Activated T-helper 1 cell treated with anti-CD3 and anti-CD28 coated beads, Interleukin-12 subunit alpha, Interleukin-12 subunit beta, Interleukin-2, Interleukin-4 antibody, amounts not matched to agents 30 ng/mL and 10 ng/mL and 1 ng/mL, durations not matched to agents 14 hours and 24 hours and 36 hours (primary cell): ENCODE measurements at regions not wholly inside any gene's neighbourhood (a gene's known extent, or its start where the extent isn't known, plus 50 kb on each side); places are given as distances from the start of the nearest gene placed in this dataset.
A peak's percentile ranks its signal among the peaks of the same experiment; 100 is the strongest.
"Not testable (repeated sequence)": the region's sequence is repeated elsewhere in the genome, so short reads cannot be mapped to it uniquely, and the experiment has no call there.

Source experiments
- DNase-seq: peaks from one replicate; pipeline ENCODE4 v3.0.0; 2021; ENCODE audit warnings: low spot score
- H3K27ac Mint-ChIP-seq: one replicate; pipeline ENCODE4 v1.8.0; 2021; ENCODE audit warnings: mild to moderate bottlenecking, mixed read lengths
- H3K27me3 Mint-ChIP-seq: one replicate; pipeline ENCODE4 v1.8.0; 2022; ENCODE audit warnings: mild to moderate bottlenecking, moderate library complexity, mixed read lengths; ENCODE audit not compliant: insufficient read depth
- H3K36me3 Mint-ChIP-seq: one replicate; pipeline ENCODE4 v1.8.0; 2021; ENCODE audit warnings: low read depth, mixed read lengths
- H3K4me1 Mint-ChIP-seq: one replicate; pipeline ENCODE4 v1.8.0; 2021; ENCODE audit warnings: low read depth, mixed read lengths
- H3K4me3 Mint-ChIP-seq: one replicate; pipeline ENCODE4 v1.8.0; 2021; ENCODE audit warnings: mild to moderate bottlenecking, moderate library complexity, mixed read lengths
- H3K9me3 Mint-ChIP-seq: one replicate; pipeline ENCODE4 v1.8.0; 2021; ENCODE audit warnings: mixed read lengths
- intact Hi-C: fragments of 100-400 bp; cut with micrococcal nuclease; formaldehyde crosslinking; loops from one replicate; pipeline ENCODE4 v1.15.1; 2024

GRCh38 chr12:58421990-58422389 is 480.6 kb downstream of the ATP23 start:
- Mint-ChIP-seq H3K4me3 (no peak overlapping the region), H3K27me3 (peaks cover 21% of the 10 kb centered on the region), H3K36me3 (peaks cover under 1% of the 10 kb centered on the region), H3K9me3 (peaks cover 6% of the 10 kb centered on the region), H3K4me1 (peaks cover 32% of the 10 kb centered on the region), H3K27ac (no peak overlapping the region)
- intact Hi-C loops: loop anchor here (5.0 kb wide), 1 partner anchor 580 kb away; no protein-coding TSS in a partner anchor
- DNase-seq: no peak

- H3K27me3 Mint-ChIP-seq: peaks cover 19% of the 10 kb centered on the region
- H3K4me3 Mint-ChIP-seq: peak overlapping the region; percentile 54
- H3K4me1 Mint-ChIP-seq: peaks cover 43% of the 10 kb centered on the region
- intact Hi-C loops: loop anchor here (1.0 to 5.0 kb wide), 4 partner anchors 8 to 1172 kb away; partner anchors contain the start of genes ATP23 and SLC16A7
- H3K9me3 Mint-ChIP-seq: peaks cover 28% of the 10 kb centered on the region
- no peak for DNase-seq
- H3K27ac Mint-ChIP-seq: peak overlapping the region; percentile 87
- peaks cover 2% of the 10 kb centered on the region for H3K36me3 Mint-ChIP-seq
Measured at GRCh38 chr12:58424735-58425392, 483.5 kb downstream of the ATP23 start.

- intact Hi-C loops: loop anchor here (1.0 to 2.0 kb wide), 3 partner anchors 8 to 1171 kb away; partner anchors contain the start of genes ATP23 and SLC16A7
- peak overlapping the region; percentile 87 for H3K27ac Mint-ChIP-seq
- peaks cover 28% of the 10 kb centered on the region for H3K9me3 Mint-ChIP-seq
- peaks cover 28% of the 10 kb centered on the region for H3K27me3 Mint-ChIP-seq
- H3K36me3 Mint-ChIP-seq: peaks cover 2% of the 10 kb centered on the region
- H3K4me1 Mint-ChIP-seq: peaks cover 43% of the 10 kb centered on the region
- DNase-seq: peak; percentile 9
- peak overlapping the region; percentile 58 for H3K4me3 Mint-ChIP-seq
Measured at GRCh38 chr12:58425481-58426392, 484.4 kb downstream of the ATP23 start.

- Mint-ChIP-seq H3K4me3 (peak overlapping the region; percentile 58), H3K4me1 (peaks cover 43% of the 10 kb centered on the region), H3K9me3 (peaks cover 28% of the 10 kb centered on the region), H3K27ac (peak overlapping the region; percentile 87), H3K27me3 (peaks cover 29% of the 10 kb centered on the region)
- DNase-seq, H3K36me3 Mint-ChIP-seq, intact Hi-C loops: not testable (repeated sequence)
Measured at GRCh38 chr12:58426437-58426836, 485.1 kb downstream of the ATP23 start.

- intact Hi-C loops: loop anchor here (1.0 kb wide), 1 partner anchor 9 kb away; no protein-coding TSS in a partner anchor
- Mint-ChIP-seq H3K4me1 (no peaks in the 10 kb centered on the region), H3K27ac (no peak overlapping the region), H3K4me3 (no peak overlapping the region), H3K27me3 (peaks cover 30% of the 10 kb centered on the region), H3K9me3 (peaks cover 2% of the 10 kb centered on the region), H3K36me3 (no peaks in the 10 kb centered on the region)
- DNase-seq: no peak
Measured at GRCh38 chr12:58433959-58434358, 486.3 kb downstream of the LRIG3 start.

- H3K27me3 Mint-ChIP-seq: peaks cover 26% of the 10 kb centered on the region
- no peaks in the 10 kb centered on the region for H3K36me3 Mint-ChIP-seq
- no peak for DNase-seq
- no peak overlapping the region for H3K27ac Mint-ChIP-seq
- no peaks in the 10 kb centered on the region for H3K9me3 Mint-ChIP-seq
- H3K4me3 Mint-ChIP-seq: no peak overlapping the region
- H3K4me1 Mint-ChIP-seq: no peaks in the 10 kb centered on the region
- intact Hi-C loops: no loop called here
Measured at GRCh38 chr12:58434726-58435125, 485.6 kb downstream of the LRIG3 start.

GRCh38 chr12:58435647-58436046 is 484.7 kb downstream of the LRIG3 start:
- intact Hi-C loops: no loop called here

GRCh38 chr12:58441483-58441882 is 478.8 kb downstream of the LRIG3 start:
- H3K27me3 Mint-ChIP-seq: peaks cover 11% of the 10 kb centered on the region
- intact Hi-C loops: no loop called here

More at GRCh38 chr12:58435647-58436046, 484.7 kb downstream of the LRIG3 start:
- Mint-ChIP-seq H3K27me3 (peaks cover 20% of the 10 kb centered on the region), H3K4me3 (no peak overlapping the region), H3K9me3 (no peaks in the 10 kb centered on the region), H3K4me1 (no peaks in the 10 kb centered on the region), H3K27ac (no peak overlapping the region), H3K36me3 (no peaks in the 10 kb centered on the region)
- DNase-seq: no peak

GRCh38 chr12:58443273-58443980 is 476.9 kb downstream of the LRIG3 start:
- Mint-ChIP-seq H3K27ac (no peak overlapping the region), H3K27me3 (peaks cover 11% of the 10 kb centered on the region), H3K36me3 (no peaks in the 10 kb centered on the region), H3K4me1 (no peaks in the 10 kb centered on the region), H3K4me3 (no peak overlapping the region), H3K9me3 (no peaks in the 10 kb centered on the region)
- intact Hi-C loops: loop anchor here (1.0 kb wide), 1 partner anchor 97 kb away; no protein-coding TSS in a partner anchor
- no peak for DNase-seq

More at GRCh38 chr12:58441483-58441882, 478.8 kb downstream of the LRIG3 start:
- no peaks in the 10 kb centered on the region for H3K9me3 Mint-ChIP-seq
- no peaks in the 10 kb centered on the region for H3K36me3 Mint-ChIP-seq
- H3K27ac Mint-ChIP-seq: no peak overlapping the region
- H3K4me1 Mint-ChIP-seq: no peaks in the 10 kb centered on the region
- no peak overlapping the region for H3K4me3 Mint-ChIP-seq
- no peak for DNase-seq

GRCh38 chr12:58443981-58444371 is 476.3 kb downstream of the LRIG3 start:
- Mint-ChIP-seq H3K27ac (no peak overlapping the region), H3K36me3 (no peaks in the 10 kb centered on the region), H3K27me3 (peaks cover 11% of the 10 kb centered on the region), H3K4me3 (no peak overlapping the region), H3K9me3 (no peaks in the 10 kb centered on the region), H3K4me1 (no peaks in the 10 kb centered on the region)
- intact Hi-C loops: loop anchor here (1.0 kb wide), 1 partner anchor 98 kb away; no protein-coding TSS in a partner anchor
- no peak for DNase-seq

GRCh38 chr12:58450868-58451482 is 469.3 kb downstream of the LRIG3 start:
- Mint-ChIP-seq H3K27me3 (peaks cover 10% of the 10 kb centered on the region), H3K9me3 (no peaks in the 10 kb centered on the region), H3K27ac (no peak overlapping the region), H3K36me3 (no peaks in the 10 kb centered on the region), H3K4me1 (no peaks in the 10 kb centered on the region), H3K4me3 (no peak overlapping the region)
- DNase-seq: no peak
- intact Hi-C loops: no loop called here

- intact Hi-C loops: no loop called here
- Mint-ChIP-seq H3K4me1 (no peaks in the 10 kb centered on the region), H3K36me3 (no peaks in the 10 kb centered on the region), H3K27me3 (peaks cover 6% of the 10 kb centered on the region), H3K9me3 (no peaks in the 10 kb centered on the region), H3K4me3 (no peak overlapping the region), H3K27ac (no peak overlapping the region)
- DNase-seq: no peak
Measured at GRCh38 chr12:58452546-58452945, 467.8 kb downstream of the LRIG3 start.
